LNCAP (cell line): ENCODE measurements at regions not wholly inside any gene's neighbourhood (a gene's known extent, or its start where the extent isn't known, plus 50 kb on each side); places are given as distances from the start of the nearest gene placed in this dataset.
A peak's percentile ranks its signal among the peaks of the same experiment; 100 is the strongest.

Experiments
- TF ChIP-seq, protein P1 (sequence below): fragments of 450-650 bp; IDR thresholded peaks from 2 replicates; pipeline ENCODE4 v1.5.1; 2017; ENCODE audit warnings: mild to moderate bottlenecking

DNA sequence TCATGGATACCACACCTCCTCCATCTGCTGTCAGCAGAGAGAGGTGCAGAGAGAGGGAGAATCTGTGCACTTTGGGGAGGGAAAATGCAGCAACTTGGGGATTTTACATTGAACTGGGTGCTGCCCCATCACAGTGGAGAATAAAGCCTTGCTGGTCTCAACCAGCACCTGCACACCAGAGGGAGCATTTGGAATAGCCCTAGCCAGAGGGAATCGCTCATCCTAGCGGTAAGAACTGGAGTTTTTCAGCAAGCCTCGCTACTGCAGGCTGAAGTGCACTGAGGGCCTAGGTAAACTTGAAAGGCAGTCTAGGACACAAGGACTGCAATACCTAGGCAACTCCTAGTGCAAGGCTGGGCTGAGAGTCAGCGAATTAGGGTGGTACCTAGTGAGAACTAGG, 148.7 kb downstream of the KDR start:
- TF ChIP-seq, protein P1, sequence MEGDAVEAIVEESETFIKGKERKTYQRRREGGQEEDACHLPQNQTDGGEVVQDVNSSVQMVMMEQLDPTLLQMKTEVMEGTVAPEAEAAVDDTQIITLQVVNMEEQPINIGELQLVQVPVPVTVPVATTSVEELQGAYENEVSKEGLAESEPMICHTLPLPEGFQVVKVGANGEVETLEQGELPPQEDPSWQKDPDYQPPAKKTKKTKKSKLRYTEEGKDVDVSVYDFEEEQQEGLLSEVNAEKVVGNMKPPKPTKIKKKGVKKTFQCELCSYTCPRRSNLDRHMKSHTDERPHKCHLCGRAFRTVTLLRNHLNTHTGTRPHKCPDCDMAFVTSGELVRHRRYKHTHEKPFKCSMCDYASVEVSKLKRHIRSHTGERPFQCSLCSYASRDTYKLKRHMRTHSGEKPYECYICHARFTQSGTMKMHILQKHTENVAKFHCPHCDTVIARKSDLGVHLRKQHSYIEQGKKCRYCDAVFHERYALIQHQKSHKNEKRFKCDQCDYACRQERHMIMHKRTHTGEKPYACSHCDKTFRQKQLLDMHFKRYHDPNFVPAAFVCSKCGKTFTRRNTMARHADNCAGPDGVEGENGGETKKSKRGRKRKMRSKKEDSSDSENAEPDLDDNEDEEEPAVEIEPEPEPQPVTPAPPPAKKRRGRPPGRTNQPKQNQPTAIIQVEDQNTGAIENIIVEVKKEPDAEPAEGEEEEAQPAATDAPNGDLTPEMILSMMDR, result peak; percentile 16; the same call in 1 of the 2 replicates

DNA sequence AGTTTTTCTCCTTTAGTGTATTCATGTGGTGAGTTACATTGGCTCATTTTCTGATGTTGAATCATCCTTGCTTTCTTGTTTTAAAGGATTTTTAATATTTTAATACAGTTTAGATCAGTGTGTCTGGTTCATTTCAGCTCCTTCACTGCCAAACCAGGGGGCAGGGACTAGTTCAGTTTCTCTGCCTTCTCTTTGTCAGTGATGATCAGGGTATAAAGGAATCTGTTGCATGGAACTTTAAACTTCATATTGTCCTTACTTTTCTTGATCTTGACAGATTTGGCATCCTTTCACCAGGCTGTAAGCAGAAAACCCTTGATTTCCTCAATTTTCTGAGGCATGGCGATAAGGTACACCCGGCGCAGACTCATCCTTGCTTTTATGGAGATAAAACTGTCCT, 149.4 kb downstream of the KDR start:
- TF ChIP-seq, protein P1, result no peak

DNA sequence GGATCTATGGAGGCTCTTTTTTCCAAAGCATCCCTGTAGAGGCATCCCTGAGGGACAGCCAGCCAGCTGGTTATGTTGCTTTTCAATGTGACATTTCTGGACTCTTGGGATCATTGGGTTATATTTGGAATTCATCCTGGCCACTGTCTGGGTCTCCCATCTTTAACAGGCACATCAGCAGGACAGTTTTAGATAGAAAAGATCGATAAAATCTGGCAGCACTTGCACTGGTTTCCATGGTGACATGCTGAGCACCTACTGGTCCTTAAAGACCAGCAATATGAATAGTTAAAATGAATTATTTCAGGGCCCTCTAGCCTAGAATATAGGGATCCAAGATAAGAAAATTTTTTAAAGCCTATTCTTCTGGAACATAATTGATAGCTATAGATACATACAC, 151.6 kb downstream of the KDR start:
- TF ChIP-seq, protein P1, result no peak

DNA sequence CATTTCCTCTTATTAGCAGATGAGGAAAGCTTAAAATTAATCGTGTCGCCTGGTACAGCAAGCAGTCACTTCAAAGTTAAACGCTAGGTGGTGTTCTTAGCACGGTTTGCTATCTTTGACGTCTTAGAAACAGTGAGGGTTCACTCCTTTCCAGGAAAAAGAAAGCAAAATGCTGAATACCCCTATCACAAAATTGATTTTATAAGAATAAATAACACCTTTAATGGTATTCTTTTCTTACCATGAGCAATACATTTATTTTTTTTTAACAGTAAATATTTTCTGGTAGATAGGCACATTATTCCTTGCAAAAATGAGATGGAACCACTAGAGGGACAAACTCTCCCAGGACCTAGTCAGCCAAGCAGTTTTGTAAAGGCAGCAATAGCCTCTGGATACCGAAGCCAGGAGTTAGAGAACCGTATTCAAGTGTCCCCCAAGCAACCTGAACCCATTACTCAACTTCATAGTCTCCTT, 153.9 kb downstream of the KDR start:
- TF ChIP-seq, protein P1, result peak; percentile 87

DNA sequence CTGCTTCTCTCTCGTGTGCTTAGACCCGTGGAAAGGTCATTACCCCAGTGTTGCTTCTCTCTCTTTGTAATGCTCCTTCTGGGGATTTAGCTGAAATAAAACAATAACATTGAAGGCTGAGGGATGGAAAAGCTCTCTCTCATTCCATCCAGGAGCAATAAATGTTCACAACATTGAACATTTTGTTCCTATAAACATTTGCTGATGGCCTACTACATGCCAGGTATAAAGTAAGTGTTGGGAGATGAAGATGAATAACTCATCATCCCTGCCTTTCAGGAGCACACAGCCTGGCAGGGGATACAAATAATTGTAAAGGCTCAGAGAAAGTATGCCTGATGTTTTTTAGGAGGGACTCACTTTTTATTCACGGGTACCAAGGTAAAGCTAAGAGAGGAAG, 158.1 kb downstream of the KDR start:
- TF ChIP-seq, protein P1, result no peak

DNA sequence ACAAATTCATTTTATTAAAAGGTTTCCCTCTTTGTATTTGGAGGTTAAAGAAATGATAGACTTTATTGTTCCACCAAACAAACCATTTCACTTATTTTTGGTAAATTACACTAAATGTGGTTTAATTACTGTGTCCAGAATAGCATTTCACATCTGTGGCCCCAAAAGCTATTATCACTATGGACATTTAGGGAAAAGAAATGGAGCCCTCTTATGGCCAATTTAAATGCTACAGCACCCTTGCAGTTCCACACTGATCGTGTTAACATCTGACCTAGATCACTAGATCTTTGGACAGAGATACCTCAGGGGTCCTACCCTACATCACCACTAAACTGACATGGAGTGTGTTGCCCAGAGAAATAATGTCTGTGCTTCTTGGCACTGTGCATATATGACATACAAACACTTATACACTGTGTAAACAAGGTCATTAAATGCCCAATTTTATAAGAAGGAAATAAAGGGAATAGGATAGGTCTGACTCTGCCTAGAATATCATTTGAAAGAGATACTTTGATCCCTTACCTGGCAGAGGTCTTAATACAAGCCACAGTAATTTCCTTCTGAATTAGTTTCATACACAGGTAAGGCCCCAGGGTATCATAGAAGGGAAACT, 163.9 kb downstream of the KDR start:
- TF ChIP-seq, protein P1, result peak; percentile 70

DNA sequence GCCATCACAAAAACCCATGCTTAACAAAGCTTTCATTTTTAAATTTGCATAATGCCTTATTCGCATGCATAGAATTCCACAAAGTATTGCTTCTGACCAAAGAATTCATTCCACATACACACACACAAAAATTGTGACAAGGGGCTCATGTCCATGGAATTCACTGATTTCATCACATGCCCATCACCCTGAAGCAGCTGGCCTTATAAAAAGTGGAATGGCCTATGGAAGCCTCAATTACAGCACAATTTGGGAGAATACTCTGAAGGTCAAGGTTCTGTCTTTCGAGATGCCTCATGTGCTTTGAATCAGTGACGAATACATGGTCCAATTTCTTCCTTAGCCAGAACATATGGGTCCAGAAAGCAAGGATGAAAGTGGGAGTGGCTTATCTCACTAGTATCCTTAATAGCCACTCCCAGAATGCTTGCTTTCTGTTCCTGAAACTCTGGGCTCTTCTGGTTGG, 165.7 kb downstream of the KDR start:
- TF ChIP-seq, protein P1, result no peak

DNA sequence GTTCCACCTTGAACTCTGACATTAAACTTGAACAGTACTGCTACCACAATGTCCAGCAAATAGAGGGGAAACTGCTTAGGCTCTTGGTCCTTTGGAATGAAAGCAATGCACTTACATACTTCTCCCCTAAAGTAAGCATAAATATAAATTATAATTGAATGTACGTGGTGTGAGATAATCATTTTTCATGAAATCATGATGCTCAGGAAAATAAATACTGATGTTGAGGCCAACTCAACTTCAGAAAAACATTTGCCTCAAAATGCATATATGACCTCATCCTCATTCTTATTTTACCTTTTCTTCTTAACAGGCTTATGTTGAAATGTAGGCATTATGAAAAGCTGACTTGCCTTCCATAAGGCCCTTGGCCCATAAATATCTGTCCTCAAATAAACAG, 166.3 kb downstream of the KDR start:
- TF ChIP-seq, protein P1, result no peak
